GM20000 (cell line): ENCODE measurements at regions not wholly inside any gene's neighbourhood (a gene's known extent, or its start where the extent isn't known, plus 50 kb on each side); places are given as distances from the start of the nearest gene placed in this dataset.

Source experiments
- DNase-seq: peaks from one replicate; pipeline ENCODE4 v3.0.0; 2012; ENCODE audit warnings: low spot score
- CTCF ChIP-seq: IDR thresholded peaks from 2 replicates; pipeline ENCODE4 v1.5.1; 2012; ENCODE audit warnings: mild to moderate bottlenecking, control low read depth; ENCODE audit errors: extremely low read depth, missing control alignments

DNA sequence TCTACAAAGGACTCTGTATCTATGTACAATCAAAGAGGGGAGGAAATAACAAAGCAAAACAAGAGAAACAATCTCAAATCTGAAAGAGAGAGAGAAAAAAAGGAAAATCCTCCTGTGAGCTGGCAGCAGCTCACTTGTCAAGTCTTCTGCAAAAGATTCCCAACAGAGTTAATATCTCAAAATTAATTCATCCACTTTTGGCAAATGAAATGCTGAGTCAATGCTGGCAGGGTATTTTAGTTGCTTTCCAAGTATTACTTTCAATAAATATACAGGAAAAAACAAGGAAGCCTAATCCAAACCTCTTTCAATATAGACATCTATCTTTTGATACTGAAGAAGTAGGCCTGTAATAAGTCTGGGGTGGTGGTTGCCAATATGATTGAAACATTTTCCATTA lies 613.9 kb upstream of the NEGR1 start:
- DNase-seq, result no peak

GRCh38 chr1:72892461-72892860 lies 610.1 kb upstream of the NEGR1 start:
- no peak for TF ChIP-seq CTCF
- DNase-seq, result no peak

More for the DNA sequence above, 613.9 kb upstream of the NEGR1 start:
- TF ChIP-seq CTCF, result no peak

DNA sequence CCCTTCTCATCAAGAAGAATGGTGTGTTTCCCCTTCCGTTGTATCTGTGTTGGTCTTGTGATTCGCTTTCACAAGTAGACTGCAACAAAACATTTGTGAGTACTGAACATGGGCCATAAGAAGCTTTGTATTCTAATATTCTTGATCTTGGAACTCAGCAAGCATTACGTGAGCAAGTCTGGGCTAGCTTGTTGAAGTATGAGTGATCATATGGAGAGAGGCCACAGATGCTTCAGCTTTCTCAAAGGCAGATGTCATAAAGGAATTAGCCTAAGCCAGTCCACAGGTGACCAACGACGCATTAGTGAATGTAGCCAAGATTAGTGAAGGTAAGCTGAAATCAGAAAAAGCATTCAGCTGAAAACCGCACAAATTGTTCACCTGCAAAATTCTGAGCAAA lies 609.6 kb upstream of the NEGR1 start:
- no peak for TF ChIP-seq CTCF
- no peak for DNase-seq

DNA sequence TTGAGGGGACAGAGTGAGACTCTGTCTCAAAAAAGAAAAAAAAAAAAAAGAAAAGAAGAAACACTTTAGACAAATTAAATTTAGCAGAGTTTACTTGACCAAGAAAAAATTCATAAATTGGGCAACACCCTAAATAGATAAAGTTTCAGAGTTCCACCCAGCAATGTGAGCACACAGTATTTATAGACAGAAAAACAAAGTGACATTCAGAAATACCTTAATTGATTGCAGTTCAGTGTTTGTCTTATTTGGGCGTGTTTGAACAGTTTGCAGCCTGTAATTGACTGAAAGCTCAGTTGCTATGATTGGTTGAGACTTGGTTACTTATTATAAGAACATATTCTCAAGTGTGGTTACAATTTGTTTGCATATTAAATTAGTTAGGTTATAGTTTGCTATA lies 603.5 kb upstream of the NEGR1 start:
- TF ChIP-seq CTCF, result no peak

GRCh38 chr1:72885017-72885416 lies 602.7 kb upstream of the NEGR1 start:
- DNase-seq, result no peak
- no peak for TF ChIP-seq CTCF

More for the DNA sequence above, 603.5 kb upstream of the NEGR1 start:
- DNase-seq, result no peak

DNA sequence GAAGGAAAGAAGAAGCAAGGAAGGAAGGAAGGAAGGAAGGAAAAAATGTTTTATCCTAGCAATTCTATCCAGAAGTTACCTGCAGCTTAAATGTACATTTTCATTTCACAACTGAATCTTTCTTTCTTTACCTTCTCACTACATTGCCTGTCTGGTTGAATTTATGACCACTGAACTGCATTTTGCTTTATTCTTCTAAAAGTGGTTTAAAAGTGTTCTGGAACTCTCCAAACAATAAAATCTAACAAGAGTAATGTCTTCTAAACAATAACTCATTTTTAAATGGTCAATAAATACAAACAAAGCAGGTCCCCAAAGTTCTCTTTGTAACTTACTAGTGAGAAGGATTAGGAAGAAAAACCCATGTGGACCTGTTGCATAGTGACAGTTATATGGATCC lies 587.5 kb upstream of the NEGR1 start:
- DNase-seq, result no peak
- TF ChIP-seq CTCF, result no peak

- TF ChIP-seq CTCF, result no peak
- DNase-seq, result no peak
These were observed 587.1 kb upstream of the NEGR1 start for GRCh38 chr1:72869441-72869840.

DNA sequence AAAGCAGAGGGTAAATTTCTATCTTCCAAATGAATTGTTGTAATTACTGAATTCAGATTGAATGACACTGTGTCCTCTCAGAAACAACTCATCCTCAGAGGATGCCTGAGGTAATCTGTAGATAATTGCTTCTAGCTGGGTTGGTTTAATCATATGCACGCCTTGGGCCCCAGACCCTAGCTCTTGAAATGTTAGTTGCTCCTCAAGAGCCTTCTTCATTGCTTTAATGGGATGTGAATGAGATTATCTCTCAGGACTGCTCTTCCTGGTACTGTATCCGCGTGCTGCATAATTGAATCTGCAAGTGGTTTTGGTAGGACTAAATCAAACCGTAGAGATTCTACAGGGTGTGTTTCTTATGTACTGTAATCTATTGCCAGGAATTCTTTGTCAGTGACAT lies 569.3 kb upstream of the NEGR1 start:
- no peak for DNase-seq
- no peak for TF ChIP-seq CTCF
